ENCODE measurements at regions not wholly inside any gene's neighbourhood (a gene's known extent, or its start where the extent isn't known, plus 50 kb on each side); places are given as distances from the start of the nearest gene placed in this dataset.

DNA sequence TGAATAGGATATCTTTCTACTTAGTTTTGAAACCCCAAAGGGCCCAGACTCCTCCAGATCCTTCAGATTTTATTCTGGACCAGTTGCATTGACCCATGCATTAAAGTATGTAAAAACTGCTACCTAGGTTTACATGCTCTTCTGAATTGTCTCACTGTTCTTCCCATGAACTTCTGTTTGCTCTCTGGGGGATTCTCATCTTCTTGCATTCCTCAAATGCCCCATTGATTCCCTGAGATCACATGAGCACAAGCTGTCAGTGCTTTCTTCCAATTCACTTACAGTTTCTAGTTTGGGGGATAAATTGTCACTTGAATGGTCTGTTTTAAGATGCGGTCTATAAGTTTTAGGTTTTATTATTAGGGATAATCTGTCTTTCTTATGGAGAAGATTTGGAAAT lies 188.9 kb upstream of the KIF2B start:
- no peak for DNase-seq
- Histone ChIP-seq H3K4me2 (ENCODE audit: low read length, poor library complexity, severe bottlenecking) (no peak overlapping the region), H3K18ac (ENCODE audit: low read depth in 1 of 2, low read length in 2 of 2) (no peak overlapping the region), H4K91ac (ENCODE audit: low read length) (no peak overlapping the region), H3K4me1 (ENCODE audit: control insufficient read depth, insufficient read depth, low read depth, low read length) (peaks cover 4% of the 10 kb centered on the region), H2BK5ac (ENCODE audit: low read depth, low read length, poor library complexity, severe bottlenecking) (no peak overlapping the region), H2BK12ac (ENCODE audit: low read length in 2 of 2) (no peak overlapping the region), H3K4ac (ENCODE audit: low read depth in 1 of 2, low read length in 2 of 2) (no peak overlapping the region), H2BK120ac (ENCODE audit: low read depth, low read length) (no peak overlapping the region), H3K36me3 (ENCODE audit: control insufficient read depth in 1 of 2, insufficient read depth in 2 of 2, low read depth in 1 of 2, low read length in 2 of 2) (no peaks in the 10 kb centered on the region), H3K27ac (ENCODE audit: low read length, poor library complexity, severe bottlenecking) (no peak overlapping the region), H2AFZ (ENCODE audit: low read depth, low read length) (no peak overlapping the region), H3K23ac (ENCODE audit: low read length in 2 of 2) (no peak overlapping the region), H3K4me3 (ENCODE audit: insufficient read depth in 1 of 2, low read depth in 1 of 2, low read length in 2 of 2) (no peak overlapping the region), H3K14ac (ENCODE audit: low read length in 2 of 2) (no peak overlapping the region), H2BK15ac (ENCODE audit: low read depth, poor library complexity, severe bottlenecking) (no peak overlapping the region), H3K27me3 (ENCODE audit: control insufficient read depth in 1 of 2, insufficient read depth in 1 of 2, low read length in 2 of 2) (no peaks in the 10 kb centered on the region), H3K79me1 (replicated peaks; ENCODE audit: low read length, poor library complexity, severe bottlenecking) (no peaks in the 10 kb centered on the region), H4K8ac (ENCODE audit: low read length) (no peak overlapping the region), H3K9ac (ENCODE audit: low read length) (no peak overlapping the region), H2AK5ac (ENCODE audit: low read length, severe bottlenecking) (no peak overlapping the region), H3K9me3 (ENCODE audit: control insufficient read depth, low read length) (no peaks in the 10 kb centered on the region)
- WGBS, result no CpG with 5 or more reads among the region's 1 CpG

GRCh38 chr17:53631486-53631885 lies 191.2 kb upstream of the KIF2B start:
- Histone ChIP-seq H3K14ac (ENCODE audit: low read length in 2 of 2) (no peak overlapping the region), H3K23ac (ENCODE audit: low read length in 2 of 2) (no peak overlapping the region), H2BK120ac (ENCODE audit: low read depth, low read length) (no peak overlapping the region), H4K91ac (ENCODE audit: low read length) (no peak overlapping the region), H3K36me3 (ENCODE audit: control insufficient read depth in 1 of 2, insufficient read depth in 2 of 2, low read depth in 1 of 2, low read length in 2 of 2) (no peaks in the 10 kb centered on the region), H3K18ac (ENCODE audit: low read depth in 1 of 2, low read length in 2 of 2) (no peak overlapping the region), H3K9ac (ENCODE audit: low read length) (no peak overlapping the region), H3K4me2 (ENCODE audit: low read length, poor library complexity, severe bottlenecking) (no peak overlapping the region), H3K4me1 (ENCODE audit: control insufficient read depth, insufficient read depth, low read depth, low read length) (peaks cover 4% of the 10 kb centered on the region), H2BK12ac (ENCODE audit: low read length in 2 of 2) (no peak overlapping the region), H3K4me3 (ENCODE audit: insufficient read depth in 1 of 2, low read depth in 1 of 2, low read length in 2 of 2) (no peak overlapping the region), H3K4ac (ENCODE audit: low read depth in 1 of 2, low read length in 2 of 2) (no peak overlapping the region), H2AFZ (ENCODE audit: low read depth, low read length) (no peak overlapping the region), H3K27me3 (ENCODE audit: control insufficient read depth in 1 of 2, insufficient read depth in 1 of 2, low read length in 2 of 2) (no peaks in the 10 kb centered on the region), H4K8ac (ENCODE audit: low read length) (no peak overlapping the region), H2BK15ac (ENCODE audit: low read depth, poor library complexity, severe bottlenecking) (no peak overlapping the region), H3K27ac (ENCODE audit: low read length, poor library complexity, severe bottlenecking) (no peak overlapping the region), H3K9me3 (ENCODE audit: control insufficient read depth, low read length) (no peaks in the 10 kb centered on the region), H3K79me1 (replicated peaks; ENCODE audit: low read length, poor library complexity, severe bottlenecking) (no peaks in the 10 kb centered on the region), H2AK5ac (ENCODE audit: low read length, severe bottlenecking) (no peak overlapping the region), H2BK5ac (ENCODE audit: low read depth, low read length, poor library complexity, severe bottlenecking) (no peak overlapping the region)
- DNase-seq, result no peak
- WGBS, result 83% methylated on average over 4 of the region's 4 CpGs

DNA sequence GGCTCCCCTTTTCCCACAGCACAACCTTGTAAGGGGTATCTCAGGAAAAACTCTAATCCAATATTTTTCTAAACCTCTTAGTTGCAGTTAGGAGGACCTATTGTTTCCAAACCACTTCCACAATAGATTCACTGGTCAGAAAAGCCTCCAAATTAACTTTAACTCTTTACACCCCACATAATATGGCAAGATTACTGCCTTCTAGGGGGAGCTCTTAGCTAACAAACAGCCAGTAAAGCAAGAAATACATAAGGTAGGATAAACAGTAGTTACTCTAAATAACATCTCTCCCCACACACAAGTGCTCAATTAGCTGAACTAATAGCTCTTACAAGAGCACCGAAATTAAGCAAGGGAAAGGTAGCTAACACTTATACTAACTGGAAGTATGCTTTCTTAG lies 192.1 kb upstream of the KIF2B start:
- H3K9me3 ChIP-seq (ENCODE audit: control insufficient read depth, low read length), result no peaks in the 10 kb centered on the region
- H3K27me3 ChIP-seq (ENCODE audit: control insufficient read depth in 1 of 2, insufficient read depth in 1 of 2, low read length in 2 of 2), result no peaks in the 10 kb centered on the region
- no peak overlapping the region for H2BK12ac ChIP-seq (ENCODE audit: low read length in 2 of 2)
- no peak overlapping the region for H4K91ac ChIP-seq (ENCODE audit: low read length)
- no peak overlapping the region for H3K18ac ChIP-seq (ENCODE audit: low read depth in 1 of 2, low read length in 2 of 2)
- no peak overlapping the region for H4K8ac ChIP-seq (ENCODE audit: low read length)
- no peak overlapping the region for H2BK120ac ChIP-seq (ENCODE audit: low read depth, low read length)
- peaks cover 4% of the 10 kb centered on the region for H3K4me1 ChIP-seq (ENCODE audit: control insufficient read depth, insufficient read depth, low read depth, low read length)
- H2BK5ac ChIP-seq (ENCODE audit: low read depth, low read length, poor library complexity, severe bottlenecking), result no peak overlapping the region
- H3K23ac ChIP-seq (ENCODE audit: low read length in 2 of 2), result no peak overlapping the region
- H2AFZ ChIP-seq (ENCODE audit: low read depth, low read length), result no peak overlapping the region
- H3K27ac ChIP-seq (ENCODE audit: low read length, poor library complexity, severe bottlenecking), result no peak overlapping the region
- WGBS, result 100% methylated on average over 1 of the region's 1 CpG
- no peak overlapping the region for H3K4ac ChIP-seq (ENCODE audit: low read depth in 1 of 2, low read length in 2 of 2)
- no peak overlapping the region for H2AK5ac ChIP-seq (ENCODE audit: low read length, severe bottlenecking)
- no peak overlapping the region for H3K14ac ChIP-seq (ENCODE audit: low read length in 2 of 2)
- no peak overlapping the region for H3K9ac ChIP-seq (ENCODE audit: low read length)
- H3K36me3 ChIP-seq (ENCODE audit: control insufficient read depth in 1 of 2, insufficient read depth in 2 of 2, low read depth in 1 of 2, low read length in 2 of 2), result no peaks in the 10 kb centered on the region
- H3K4me2 ChIP-seq (ENCODE audit: low read length, poor library complexity, severe bottlenecking), result no peak overlapping the region
- H2BK15ac ChIP-seq (ENCODE audit: low read depth, poor library complexity, severe bottlenecking), result no peak overlapping the region
- no peak for DNase-seq
- no peak overlapping the region for H3K4me3 ChIP-seq (ENCODE audit: insufficient read depth in 1 of 2, low read depth in 1 of 2, low read length in 2 of 2)
- H3K79me1 ChIP-seq (replicated peaks; ENCODE audit: low read length, poor library complexity, severe bottlenecking), result no peaks in the 10 kb centered on the region

DNA sequence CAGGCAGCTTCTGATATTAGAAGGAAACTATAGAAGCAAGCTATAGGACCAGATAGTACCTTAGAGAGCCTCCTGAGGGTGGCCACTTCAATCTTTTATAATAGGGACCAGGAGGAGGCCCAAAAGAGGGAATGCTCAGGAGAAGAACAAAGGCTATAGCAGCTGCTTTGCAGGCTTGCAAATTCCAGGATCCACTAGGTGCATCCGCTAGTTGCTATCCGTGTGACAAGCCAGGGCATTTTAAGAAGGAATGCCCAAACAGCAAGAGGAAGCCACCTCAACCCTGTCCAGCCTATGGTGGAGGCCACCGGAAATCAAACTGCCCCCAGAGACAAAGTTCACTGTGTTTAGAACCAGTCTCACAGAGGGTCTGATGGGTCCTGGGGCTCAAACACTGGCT lies 192.6 kb upstream of the KIF2B start:
- Histone ChIP-seq H2BK5ac (ENCODE audit: low read depth, low read length, poor library complexity, severe bottlenecking) (no peak overlapping the region), H3K4ac (ENCODE audit: low read depth in 1 of 2, low read length in 2 of 2) (no peak overlapping the region), H3K9ac (ENCODE audit: low read length) (no peak overlapping the region), H3K79me1 (replicated peaks; ENCODE audit: low read length, poor library complexity, severe bottlenecking) (no peaks in the 10 kb centered on the region), H4K8ac (ENCODE audit: low read length) (no peak overlapping the region), H3K4me3 (ENCODE audit: insufficient read depth in 1 of 2, low read depth in 1 of 2, low read length in 2 of 2) (no peak overlapping the region), H2BK12ac (ENCODE audit: low read length in 2 of 2) (no peak overlapping the region), H3K14ac (ENCODE audit: low read length in 2 of 2) (peak overlapping the region in 1 of 2 experiments; percentile 8), H2AK5ac (ENCODE audit: low read length, severe bottlenecking) (no peak overlapping the region), H4K91ac (ENCODE audit: low read length) (no peak overlapping the region), H3K27ac (ENCODE audit: low read length, poor library complexity, severe bottlenecking) (no peak overlapping the region), H3K4me1 (ENCODE audit: control insufficient read depth, insufficient read depth, low read depth, low read length) (peaks cover 4% of the 10 kb centered on the region), H2BK120ac (ENCODE audit: low read depth, low read length) (no peak overlapping the region), H3K36me3 (ENCODE audit: control insufficient read depth in 1 of 2, insufficient read depth in 2 of 2, low read depth in 1 of 2, low read length in 2 of 2) (no peaks in the 10 kb centered on the region), H3K9me3 (ENCODE audit: control insufficient read depth, low read length) (no peaks in the 10 kb centered on the region), H3K23ac (ENCODE audit: low read length in 2 of 2) (no peak overlapping the region), H2BK15ac (ENCODE audit: low read depth, poor library complexity, severe bottlenecking) (no peak overlapping the region), H3K27me3 (ENCODE audit: control insufficient read depth in 1 of 2, insufficient read depth in 1 of 2, low read length in 2 of 2) (no peaks in the 10 kb centered on the region), H3K4me2 (ENCODE audit: low read length, poor library complexity, severe bottlenecking) (no peak overlapping the region), H2AFZ (ENCODE audit: low read depth, low read length) (no peak overlapping the region), H3K18ac (ENCODE audit: low read depth in 1 of 2, low read length in 2 of 2) (no peak overlapping the region)
- DNase-seq, result no peak
- WGBS, result 85% methylated on average over 3 of the region's 3 CpGs

Data from mesenchymal stem cell (in vitro differentiated cells and primary cell).